SK-N-DZ (cell line): ENCODE measurements at regions not wholly inside any gene's neighbourhood (a gene's known extent, or its start where the extent isn't known, plus 50 kb on each side); places are given as distances from the start of the nearest gene placed in this dataset.
A peak's percentile ranks its signal among the peaks of the same experiment; 100 is the strongest.
"Not testable (repeated sequence)": the region's sequence is repeated elsewhere in the genome, so short reads cannot be mapped to it uniquely, and the experiment has no call there.

ENCODE experiments used
- DNase-seq: peaks from one replicate; pipeline ENCODE4 v3.0.0-alpha.2; 2015; ENCODE audit warnings: low spot score

- no peak for DNase-seq
Observed at GRCh38 chr1:64318428-64318827, 115.0 kb downstream of the UBE2U start.

- DNase-seq = no peak
Observed at GRCh38 chr1:64320007-64320406, 116.6 kb downstream of the UBE2U start.

GRCh38 chr1:64320470-64320869 lies 117.0 kb downstream of the UBE2U start:
- no peak for DNase-seq

- no peak for DNase-seq
Observed at GRCh38 chr1:64320922-64321614, 117.6 kb downstream of the UBE2U start.

- peak; percentile 16 for DNase-seq
Observed at GRCh38 chr1:64323054-64323453, 119.6 kb downstream of the UBE2U start.

GRCh38 chr1:64323882-64324281 lies 120.5 kb downstream of the UBE2U start:
- DNase-seq = no peak

GRCh38 chr1:64325856-64326255 lies 122.4 kb downstream of the UBE2U start:
- no peak for DNase-seq

- no peak for DNase-seq
Observed at GRCh38 chr1:64327119-64327518, 123.7 kb downstream of the UBE2U start.

GRCh38 chr1:64328193-64328592 lies 124.8 kb downstream of the UBE2U start:
- no peak for DNase-seq

- DNase-seq = no peak
Observed at GRCh38 chr1:64330839-64331238, 127.4 kb downstream of the UBE2U start.

- DNase-seq = no peak
Observed at GRCh38 chr1:64335636-64336035, 132.2 kb downstream of the UBE2U start.

GRCh38 chr1:64337475-64337874 lies 132.5 kb upstream of the CACHD1 start:
- no peak for DNase-seq

- no peak for DNase-seq
Observed at GRCh38 chr1:64337926-64338325, 132.0 kb upstream of the CACHD1 start.

GRCh38 chr1:64340361-64340760 lies 129.6 kb upstream of the CACHD1 start:
- no peak for DNase-seq

- no peak for DNase-seq
Observed at GRCh38 chr1:64343105-64343822, 126.7 kb upstream of the CACHD1 start.

GRCh38 chr1:64343823-64344190 lies 126.1 kb upstream of the CACHD1 start:
- no peak for DNase-seq

- no peak for DNase-seq
Observed at GRCh38 chr1:64348270-64348960, 121.5 kb upstream of the CACHD1 start.

GRCh38 chr1:64348961-64349648 lies 120.8 kb upstream of the CACHD1 start:
- DNase-seq = no peak

- not testable (repeated sequence) for DNase-seq
Observed at GRCh38 chr1:64355534-64355933, 114.4 kb upstream of the CACHD1 start.

GRCh38 chr1:64356636-64357256 lies 113.2 kb upstream of the CACHD1 start:
- DNase-seq = no peak

GRCh38 chr1:64357422-64357821 lies 112.5 kb upstream of the CACHD1 start:
- no peak for DNase-seq

- no peak for DNase-seq
Observed at GRCh38 chr1:64358692-64359091, 111.2 kb upstream of the CACHD1 start.
